ENCODE measurements at regions not wholly inside any gene's neighbourhood (a gene's known extent, or its start where the extent isn't known, plus 50 kb on each side); places are given as distances from the start of the nearest gene placed in this dataset.

DNA sequence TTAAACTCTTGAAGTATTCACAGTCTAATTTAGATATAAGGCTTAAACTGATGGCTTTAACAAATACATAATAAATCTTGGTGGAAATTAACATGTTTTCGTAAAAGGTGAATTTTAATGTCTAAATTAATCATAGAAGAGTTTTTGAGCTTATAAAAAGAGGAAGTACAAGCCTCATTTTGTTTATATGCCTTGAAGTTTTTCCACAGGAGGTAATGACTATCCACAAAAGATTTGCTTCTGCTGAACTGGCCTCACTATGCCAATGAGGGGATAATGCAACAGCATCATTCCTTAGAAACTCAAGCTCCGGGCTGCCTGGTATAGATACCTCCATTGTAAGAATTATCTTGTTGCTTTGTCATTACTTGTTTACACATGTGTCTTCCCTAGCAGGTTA is 175.6 kb downstream of the DUSP6 start:
- TF ChIP-seq, protein P1, sequence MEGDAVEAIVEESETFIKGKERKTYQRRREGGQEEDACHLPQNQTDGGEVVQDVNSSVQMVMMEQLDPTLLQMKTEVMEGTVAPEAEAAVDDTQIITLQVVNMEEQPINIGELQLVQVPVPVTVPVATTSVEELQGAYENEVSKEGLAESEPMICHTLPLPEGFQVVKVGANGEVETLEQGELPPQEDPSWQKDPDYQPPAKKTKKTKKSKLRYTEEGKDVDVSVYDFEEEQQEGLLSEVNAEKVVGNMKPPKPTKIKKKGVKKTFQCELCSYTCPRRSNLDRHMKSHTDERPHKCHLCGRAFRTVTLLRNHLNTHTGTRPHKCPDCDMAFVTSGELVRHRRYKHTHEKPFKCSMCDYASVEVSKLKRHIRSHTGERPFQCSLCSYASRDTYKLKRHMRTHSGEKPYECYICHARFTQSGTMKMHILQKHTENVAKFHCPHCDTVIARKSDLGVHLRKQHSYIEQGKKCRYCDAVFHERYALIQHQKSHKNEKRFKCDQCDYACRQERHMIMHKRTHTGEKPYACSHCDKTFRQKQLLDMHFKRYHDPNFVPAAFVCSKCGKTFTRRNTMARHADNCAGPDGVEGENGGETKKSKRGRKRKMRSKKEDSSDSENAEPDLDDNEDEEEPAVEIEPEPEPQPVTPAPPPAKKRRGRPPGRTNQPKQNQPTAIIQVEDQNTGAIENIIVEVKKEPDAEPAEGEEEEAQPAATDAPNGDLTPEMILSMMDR (IDR thresholded peaks at IDR 0.05): no peak
- no peak for TF ChIP-seq POLR2A (IDR thresholded peaks at IDR 0.05)

All from lower leg skin (tissue), 3 donors.